ENCODE measurements at regions not wholly inside any gene's neighbourhood (a gene's known extent, or its start where the extent isn't known, plus 50 kb on each side); places are given as distances from the start of the nearest gene placed in this dataset.

DNA sequence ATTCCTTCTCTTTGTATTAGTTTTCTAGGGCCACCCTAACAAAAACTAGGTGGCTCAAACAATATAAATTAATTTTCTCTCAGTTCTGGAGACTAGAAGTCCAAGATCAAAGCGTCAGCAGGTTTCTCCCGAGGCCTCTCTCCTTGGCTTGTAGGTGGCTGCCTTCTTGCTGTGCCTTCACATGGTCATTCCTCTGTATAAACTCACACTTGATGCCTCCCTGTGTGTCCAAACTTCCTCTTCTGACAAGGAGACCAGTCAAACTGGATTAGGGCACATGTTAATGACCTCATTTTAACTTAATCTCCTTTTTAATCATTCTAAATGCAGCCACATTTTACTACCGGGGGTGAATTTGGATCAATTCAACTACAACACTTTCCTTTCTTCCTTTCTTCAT lies 691.1 kb downstream of the DIPK2A start:
- H3K4me3 ChIP-seq (ENCODE audit: low read depth, poor library complexity, severe bottlenecking), result no peak overlapping the region
- no peak for DNase-seq (ENCODE audit: low spot score in 2 of 2)
- whole genome bisulfite sequencing, 2 donors, result 86 to 87% methylated on average over 3 of the region's 3 CpGs
- intact Hi-C loops (cut with DNase I; ENCODE audit: low total_unique reads), result no loop called here
- TF ChIP-seq POLR2A (IDR thresholded peaks at IDR 0.05), result no peak
- TF ChIP-seq, protein P1, sequence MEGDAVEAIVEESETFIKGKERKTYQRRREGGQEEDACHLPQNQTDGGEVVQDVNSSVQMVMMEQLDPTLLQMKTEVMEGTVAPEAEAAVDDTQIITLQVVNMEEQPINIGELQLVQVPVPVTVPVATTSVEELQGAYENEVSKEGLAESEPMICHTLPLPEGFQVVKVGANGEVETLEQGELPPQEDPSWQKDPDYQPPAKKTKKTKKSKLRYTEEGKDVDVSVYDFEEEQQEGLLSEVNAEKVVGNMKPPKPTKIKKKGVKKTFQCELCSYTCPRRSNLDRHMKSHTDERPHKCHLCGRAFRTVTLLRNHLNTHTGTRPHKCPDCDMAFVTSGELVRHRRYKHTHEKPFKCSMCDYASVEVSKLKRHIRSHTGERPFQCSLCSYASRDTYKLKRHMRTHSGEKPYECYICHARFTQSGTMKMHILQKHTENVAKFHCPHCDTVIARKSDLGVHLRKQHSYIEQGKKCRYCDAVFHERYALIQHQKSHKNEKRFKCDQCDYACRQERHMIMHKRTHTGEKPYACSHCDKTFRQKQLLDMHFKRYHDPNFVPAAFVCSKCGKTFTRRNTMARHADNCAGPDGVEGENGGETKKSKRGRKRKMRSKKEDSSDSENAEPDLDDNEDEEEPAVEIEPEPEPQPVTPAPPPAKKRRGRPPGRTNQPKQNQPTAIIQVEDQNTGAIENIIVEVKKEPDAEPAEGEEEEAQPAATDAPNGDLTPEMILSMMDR (IDR thresholded peaks at IDR 0.05), result no peak

DNA sequence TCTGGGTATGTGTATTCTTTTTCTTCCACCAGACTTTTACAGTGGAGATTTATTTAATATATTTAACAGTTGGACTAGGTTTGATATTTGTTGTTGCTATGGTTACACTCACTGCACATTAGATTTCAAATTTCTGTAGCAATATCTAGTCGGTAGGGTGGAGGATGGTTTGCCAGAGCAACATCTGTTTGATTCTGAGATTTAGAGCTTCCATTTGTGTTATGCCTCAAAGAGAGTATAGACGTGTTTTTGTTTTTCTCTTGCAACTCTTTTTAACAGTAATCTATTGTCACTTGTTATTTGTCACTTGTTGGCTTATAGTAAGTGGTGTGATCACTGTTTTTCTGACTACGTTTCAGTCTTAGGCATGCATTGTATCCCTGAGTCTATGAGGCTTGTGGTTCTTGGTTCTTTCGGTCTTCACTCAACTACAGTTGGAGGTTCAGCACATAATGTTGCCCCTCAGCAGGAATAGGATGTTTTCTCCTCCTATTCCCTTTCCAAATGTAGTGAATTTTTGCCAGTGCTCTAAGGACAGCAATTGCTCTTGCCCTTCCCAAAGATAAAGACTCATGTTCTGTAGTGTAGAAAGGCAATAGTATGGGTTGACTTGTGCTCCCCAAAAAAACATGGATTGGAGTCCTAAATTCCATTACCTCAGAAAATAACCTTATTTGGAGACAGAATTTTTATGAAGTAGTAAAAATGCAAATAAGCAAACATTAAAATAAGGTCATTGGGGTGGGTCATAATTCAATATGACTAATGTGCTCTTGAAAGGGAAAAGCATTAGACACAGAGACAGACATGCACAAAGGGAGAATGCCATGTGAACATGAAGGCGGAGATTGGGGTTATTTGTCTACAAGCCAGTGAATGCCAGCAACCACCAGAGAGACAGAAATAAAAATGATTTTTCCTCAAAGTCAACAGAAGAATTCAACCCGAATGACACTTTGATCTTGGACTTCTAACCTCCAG lies 692.1 kb downstream of the DIPK2A start:
- intact Hi-C loops (cut with DNase I; ENCODE audit: low total_unique reads), result no loop called here
- H3K4me3 ChIP-seq (ENCODE audit: low read depth, poor library complexity, severe bottlenecking), result no peak overlapping the region
- DNase-seq (ENCODE audit: low spot score in 2 of 2), result no peak
- TF ChIP-seq, protein P1 (IDR thresholded peaks at IDR 0.05), result no peak
- no peak for TF ChIP-seq POLR2A (IDR thresholded peaks at IDR 0.05)
- 78 to 80% methylated on average over 6 of the region's 6 CpGs for WGBS, 2 donors

DNA sequence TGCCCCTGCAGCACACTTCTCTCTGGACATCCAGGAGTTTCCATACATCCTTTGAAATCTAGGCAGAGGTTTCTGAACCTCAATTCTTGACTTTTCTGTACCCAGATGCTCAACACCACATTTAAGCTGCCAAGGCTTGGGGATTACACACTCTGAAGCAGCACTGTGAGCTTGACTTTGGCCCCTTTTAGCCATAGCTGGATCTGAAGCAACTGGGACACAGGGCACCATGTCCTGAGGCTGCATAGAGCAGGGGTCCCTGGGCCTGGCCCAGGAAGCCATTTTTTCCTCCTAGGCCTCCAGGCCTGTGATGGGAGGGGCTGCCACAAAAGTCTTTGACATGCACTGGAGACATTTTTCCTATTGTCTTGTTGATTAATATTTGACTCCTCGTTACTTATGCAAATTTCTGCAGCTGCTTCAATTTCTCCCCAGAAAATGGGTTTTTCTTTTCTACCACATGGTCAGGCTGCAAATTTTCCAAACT lies 694.0 kb downstream of the DIPK2A start:
- no peak overlapping the region for H3K4me3 ChIP-seq (ENCODE audit: low read depth, poor library complexity, severe bottlenecking)
- DNase-seq (ENCODE audit: low spot score in 2 of 2), result no peak
- no peak for TF ChIP-seq POLR2A (IDR thresholded peaks at IDR 0.05)
- WGBS, 2 donors, result 72 to 95% methylated on average over 1 of the region's 1 CpG
- intact Hi-C loops (cut with DNase I; ENCODE audit: low total_unique reads), result no loop called here

DNA sequence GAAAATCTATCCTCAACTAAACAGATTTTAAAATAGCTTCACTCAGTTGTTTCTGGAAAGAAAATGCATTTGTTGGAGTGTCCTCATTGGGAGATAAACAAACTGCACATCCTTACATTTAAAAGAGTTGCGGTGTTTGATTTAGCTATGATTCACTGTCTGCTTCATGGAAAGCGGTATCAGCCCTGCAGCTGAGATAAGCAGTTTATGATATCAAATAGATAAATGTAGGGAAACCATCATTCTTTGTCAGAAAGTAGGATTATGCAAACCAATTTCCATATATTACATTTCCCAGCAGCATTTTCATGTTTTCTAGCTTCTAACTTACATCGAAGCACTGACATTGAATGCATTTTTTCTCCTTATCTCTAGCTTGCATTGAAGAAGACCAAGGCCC lies 698.9 kb downstream of the DIPK2A start:
- no peak overlapping the region for H3K4me3 ChIP-seq (ENCODE audit: low read depth, poor library complexity, severe bottlenecking)
- intact Hi-C loops (cut with DNase I; ENCODE audit: low total_unique reads), result no loop called here
- no peak for DNase-seq (ENCODE audit: low spot score in 2 of 2)
- WGBS, 2 donors, result 81 to 83% methylated on average over 3 of the region's 3 CpGs
- TF ChIP-seq, protein P1 (IDR thresholded peaks at IDR 0.05), result no peak
- TF ChIP-seq POLR2A (IDR thresholded peaks at IDR 0.05), result no peak

DNA sequence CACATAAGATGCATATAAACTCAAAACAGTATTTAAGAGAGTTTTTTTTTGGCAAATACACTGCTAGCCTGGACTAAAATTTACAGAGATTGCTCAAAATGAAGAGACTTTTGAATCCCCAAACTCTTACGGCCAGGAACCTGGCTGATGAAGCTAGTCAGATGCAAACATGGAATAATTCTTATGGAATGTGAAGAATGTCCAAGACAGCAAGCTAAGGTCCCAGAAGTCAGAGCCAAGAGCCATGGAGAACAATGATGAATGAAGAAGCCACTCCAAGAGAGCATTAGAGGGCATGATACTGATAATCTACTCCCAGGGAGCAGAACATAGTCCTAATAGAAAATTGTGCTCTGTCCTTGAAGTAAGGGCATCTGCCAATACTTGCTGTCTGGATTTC lies 705.5 kb downstream of the DIPK2A start:
- DNase-seq (ENCODE audit: low spot score in 2 of 2), result no peak
- no peak for TF ChIP-seq POLR2A (IDR thresholded peaks at IDR 0.05)
- TF ChIP-seq, protein P1 (IDR thresholded peaks at IDR 0.05), result no peak
- no peak overlapping the region for H3K4me3 ChIP-seq (ENCODE audit: low read depth, poor library complexity, severe bottlenecking)
- WGBS, 2 donors, result 55 to 64% methylated on average over 1 of the region's 1 CpG
- intact Hi-C loops (cut with DNase I; ENCODE audit: low total_unique reads), result no loop called here

DNA sequence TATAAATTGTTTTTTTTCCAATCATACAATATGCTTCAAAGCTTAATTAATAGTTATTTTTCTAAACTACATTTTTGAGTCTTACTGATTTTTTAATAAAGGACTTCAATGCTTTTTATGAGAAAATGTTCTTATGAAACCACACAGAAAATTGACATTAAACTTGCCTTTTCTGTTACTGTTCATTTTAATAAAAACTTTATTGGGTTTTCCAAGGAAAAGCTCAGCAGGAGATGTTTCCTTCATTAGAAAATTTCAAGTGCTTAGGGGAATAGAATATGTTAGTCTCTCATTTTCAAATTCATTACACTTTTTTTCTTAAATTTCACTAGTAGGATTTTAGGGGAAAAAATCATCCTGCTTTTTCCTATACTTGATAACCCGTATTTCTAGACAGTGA lies 711.4 kb downstream of the DIPK2A start:
- no peak for DNase-seq (ENCODE audit: low spot score in 2 of 2)
- H3K4me3 ChIP-seq (ENCODE audit: low read depth, poor library complexity, severe bottlenecking), result no peak overlapping the region
- intact Hi-C loops (cut with DNase I; ENCODE audit: low total_unique reads), result no loop called here
- TF ChIP-seq, protein P1 (IDR thresholded peaks at IDR 0.05), result no peak
- no peak for TF ChIP-seq POLR2A (IDR thresholded peaks at IDR 0.05)
- WGBS, 2 donors, result 94% methylated on average over 1 of the region's 1 CpG

Measured in lower leg skin (tissue), 4 donors.